ENCODE measurements at regions not wholly inside any gene's neighbourhood (a gene's known extent, or its start where the extent isn't known, plus 50 kb on each side); places are given as distances from the start of the nearest gene placed in this dataset.

DNA sequence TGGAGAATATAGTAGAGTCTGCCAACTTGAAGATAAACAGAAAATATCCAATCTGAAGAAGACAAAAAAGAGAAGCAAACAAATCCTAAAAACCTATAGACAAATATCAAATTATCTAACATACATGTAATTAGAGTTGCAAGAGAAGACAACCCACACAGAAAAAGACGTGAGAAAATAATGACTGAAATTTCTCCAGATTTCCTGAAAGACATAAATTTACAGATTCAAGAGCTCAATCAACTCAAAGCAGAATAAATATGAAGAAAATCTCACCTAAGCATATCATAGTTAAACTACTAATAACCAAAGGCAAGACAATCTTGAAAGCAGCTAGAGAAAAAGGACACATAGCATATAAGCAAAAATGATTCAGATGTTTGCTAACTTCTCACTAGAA is 261.2 kb upstream of the NFIA start:
- H3K4me1 Mint-ChIP-seq = no peaks in the 10 kb centered on the region
- H3K27ac ChIP-seq (ENCODE audit: low read length) = no peak overlapping the region
- H3K36me3 ChIP-seq (ENCODE audit: control insufficient read depth, insufficient read depth, low read length) = no peaks in the 10 kb centered on the region
- H3K4me3 Mint-ChIP-seq = no peak overlapping the region
- H3K4me1 ChIP-seq (ENCODE audit: control insufficient read depth, insufficient read depth, low read length) = no peaks in the 10 kb centered on the region
- peaks cover 9 to 10% of the 10 kb centered on the region in 2 donors for H3K27me3 Mint-ChIP-seq (ENCODE audit: low read depth in 2 of 2)
- ATAC-seq = no peak
- H3K36me3 Mint-ChIP-seq = no peaks in the 10 kb centered on the region
- H3K27me3 ChIP-seq (ENCODE audit: control insufficient read depth, insufficient read depth, low read length) = no peaks in the 10 kb centered on the region
- no peaks in the 10 kb centered on the region for H3K9me3 Mint-ChIP-seq
- no peak for DNase-seq
- WGBS (ENCODE audit: insufficient coverage) = no CpG with 5 or more reads among the region's 1 CpG
- H3K27ac Mint-ChIP-seq = no peak overlapping the region
- intact Hi-C loops (cut with micrococcal nuclease) = no loop called here
- TF ChIP-seq, protein P1, sequence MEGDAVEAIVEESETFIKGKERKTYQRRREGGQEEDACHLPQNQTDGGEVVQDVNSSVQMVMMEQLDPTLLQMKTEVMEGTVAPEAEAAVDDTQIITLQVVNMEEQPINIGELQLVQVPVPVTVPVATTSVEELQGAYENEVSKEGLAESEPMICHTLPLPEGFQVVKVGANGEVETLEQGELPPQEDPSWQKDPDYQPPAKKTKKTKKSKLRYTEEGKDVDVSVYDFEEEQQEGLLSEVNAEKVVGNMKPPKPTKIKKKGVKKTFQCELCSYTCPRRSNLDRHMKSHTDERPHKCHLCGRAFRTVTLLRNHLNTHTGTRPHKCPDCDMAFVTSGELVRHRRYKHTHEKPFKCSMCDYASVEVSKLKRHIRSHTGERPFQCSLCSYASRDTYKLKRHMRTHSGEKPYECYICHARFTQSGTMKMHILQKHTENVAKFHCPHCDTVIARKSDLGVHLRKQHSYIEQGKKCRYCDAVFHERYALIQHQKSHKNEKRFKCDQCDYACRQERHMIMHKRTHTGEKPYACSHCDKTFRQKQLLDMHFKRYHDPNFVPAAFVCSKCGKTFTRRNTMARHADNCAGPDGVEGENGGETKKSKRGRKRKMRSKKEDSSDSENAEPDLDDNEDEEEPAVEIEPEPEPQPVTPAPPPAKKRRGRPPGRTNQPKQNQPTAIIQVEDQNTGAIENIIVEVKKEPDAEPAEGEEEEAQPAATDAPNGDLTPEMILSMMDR (IDR thresholded peaks at IDR 0.05) = no peak
- no peak overlapping the region for H3K4me3 ChIP-seq (ENCODE audit: low read length)
- no peaks in the 10 kb centered on the region for H3K9me3 ChIP-seq (ENCODE audit: control insufficient read depth, insufficient read depth, low read length)

DNA sequence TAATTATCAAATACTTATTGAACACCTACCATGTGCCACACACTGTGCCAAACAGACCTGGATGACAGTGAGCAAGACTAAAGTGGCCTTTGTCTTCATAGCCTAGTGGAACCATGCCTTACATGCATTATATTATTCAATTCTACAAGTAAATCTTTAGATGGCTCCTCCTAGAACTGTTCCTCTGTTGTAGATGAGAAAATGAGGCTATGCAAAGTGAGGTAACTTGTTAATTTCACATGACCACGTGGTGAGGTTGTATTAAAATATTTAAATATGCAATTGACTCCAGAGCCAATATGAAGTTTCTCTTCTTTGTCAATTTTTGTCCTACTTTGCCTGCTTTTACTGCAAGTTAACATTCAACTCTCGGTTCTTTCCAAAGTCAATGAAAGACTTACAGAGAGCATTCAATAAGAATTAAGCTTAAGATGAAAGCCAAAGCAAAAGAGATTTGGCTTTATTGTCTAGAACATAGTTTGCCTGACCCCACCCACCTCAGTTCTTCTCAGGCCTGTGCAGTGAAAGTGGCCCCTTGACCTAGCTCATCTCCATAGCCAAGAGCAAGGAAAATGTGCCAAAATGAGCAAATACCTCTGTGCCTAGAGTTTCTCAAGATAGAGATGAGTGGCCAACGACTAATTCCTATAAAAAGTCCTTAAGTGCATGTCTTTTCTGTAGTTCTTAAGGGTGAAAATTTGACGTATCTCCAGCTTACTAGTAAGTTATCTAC is 263.2 kb upstream of the NFIA start:
- Mint-ChIP-seq H3K36me3 (no peaks in the 10 kb centered on the region), H3K9me3 (no peaks in the 10 kb centered on the region), H3K4me1 (no peaks in the 10 kb centered on the region), H3K27ac (no peak overlapping the region), H3K4me3 (no peak overlapping the region), H3K27me3 (ENCODE audit: low read depth in 2 of 2) (peaks cover 9 to 10% of the 10 kb centered on the region in 2 donors)
- no peaks in the 10 kb centered on the region for H3K27me3 ChIP-seq (ENCODE audit: control insufficient read depth, insufficient read depth, low read length)
- H3K4me1 ChIP-seq (ENCODE audit: control insufficient read depth, insufficient read depth, low read length) = no peaks in the 10 kb centered on the region
- TF ChIP-seq, protein P1 (IDR thresholded peaks at IDR 0.05) = no peak
- no peaks in the 10 kb centered on the region for H3K36me3 ChIP-seq (ENCODE audit: control insufficient read depth, insufficient read depth, low read length)
- DNase-seq = no peak
- intact Hi-C loops (cut with micrococcal nuclease) = no loop called here
- no peak overlapping the region for H3K27ac ChIP-seq (ENCODE audit: low read length)
- H3K4me3 ChIP-seq (ENCODE audit: low read length) = no peak overlapping the region
- no peaks in the 10 kb centered on the region for H3K9me3 ChIP-seq (ENCODE audit: control insufficient read depth, insufficient read depth, low read length)
- WGBS (ENCODE audit: insufficient coverage) = 61% methylated on average over 3 of the region's 4 CpGs
- no peak for ATAC-seq

DNA sequence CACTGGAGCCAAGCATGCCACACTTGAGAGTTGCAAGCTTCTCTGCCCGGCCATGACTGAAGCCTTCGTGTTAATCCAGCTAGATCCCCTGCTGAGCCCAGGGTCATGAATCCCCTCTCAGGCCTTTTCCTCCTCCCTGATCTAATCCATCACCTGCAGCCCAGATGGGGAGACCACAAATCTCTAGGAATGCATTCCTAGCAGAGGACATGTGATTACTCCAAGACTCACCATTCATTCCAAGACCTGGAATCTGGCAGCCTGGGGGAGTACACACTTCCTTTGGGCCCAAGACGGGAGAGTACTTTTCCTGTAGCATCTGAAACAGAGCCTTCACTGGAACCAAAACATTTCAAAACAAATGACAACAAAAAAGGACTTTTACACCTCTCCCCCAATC is 269.3 kb upstream of the NFIA start:
- peaks cover 0 to 2% of the 10 kb centered on the region in 2 donors for H3K9me3 Mint-ChIP-seq
- no peaks in the 10 kb centered on the region for H3K36me3 Mint-ChIP-seq
- no peaks in the 10 kb centered on the region for H3K4me1 Mint-ChIP-seq

More for the DNA sequence above, 269.3 kb upstream of the NFIA start:
- H3K9me3 ChIP-seq (ENCODE audit: control insufficient read depth, insufficient read depth, low read length) = no peaks in the 10 kb centered on the region
- TF ChIP-seq, protein P1 (IDR thresholded peaks at IDR 0.05) = no peak
- intact Hi-C loops (cut with micrococcal nuclease) = no loop called here
- no peaks in the 10 kb centered on the region for H3K27me3 ChIP-seq (ENCODE audit: control insufficient read depth, insufficient read depth, low read length)
- H3K36me3 ChIP-seq (ENCODE audit: control insufficient read depth, insufficient read depth, low read length) = no peaks in the 10 kb centered on the region
- WGBS (ENCODE audit: insufficient coverage) = 94% methylated on average over 3 of the region's 3 CpGs
- no peak overlapping the region for H3K4me3 ChIP-seq (ENCODE audit: low read length)
- H3K4me1 ChIP-seq (ENCODE audit: control insufficient read depth, insufficient read depth, low read length) = peaks cover 2% of the 10 kb centered on the region
- Mint-ChIP-seq H3K27me3 (ENCODE audit: low read depth in 2 of 2) (peaks cover 0 to 16% of the 10 kb centered on the region in 2 donors), H3K27ac (no peak overlapping the region), H3K4me3 (no peak overlapping the region)
- DNase-seq = no peak
- no peak for ATAC-seq
- no peak overlapping the region for H3K27ac ChIP-seq (ENCODE audit: low read length)
